Osteocyte (in vitro differentiated cells): ENCODE measurements at regions not wholly inside any gene's neighbourhood (a gene's known extent, or its start where the extent isn't known, plus 50 kb on each side); places are given as distances from the start of the nearest gene placed in this dataset.
A peak's percentile ranks its signal among the peaks of the same experiment; 100 is the strongest.

Experiments
- DNase-seq: peaks from one replicate; pipeline ENCODE4 v3.0.0; 2021; ENCODE audit warnings: mixed read lengths; ENCODE audit not compliant: unreplicated experiment; ENCODE audit errors: extremely low spot score
- H3K27ac Mint-ChIP-seq: one replicate; pipeline ENCODE4 v1.8.0; 2021; ENCODE audit warnings: mild to moderate bottlenecking, mixed read lengths; ENCODE audit not compliant: unreplicated experiment
- H3K27me3 Mint-ChIP-seq: one replicate; pipeline ENCODE4 v1.8.0; 2021; ENCODE audit warnings: mixed read lengths; ENCODE audit not compliant: unreplicated experiment
- H3K36me3 Mint-ChIP-seq: one replicate; pipeline ENCODE4 v1.8.0; 2021; ENCODE audit warnings: mixed read lengths; ENCODE audit not compliant: unreplicated experiment
- H3K4me1 Mint-ChIP-seq: one replicate; pipeline ENCODE4 v1.8.0; 2021; ENCODE audit warnings: mixed read lengths; ENCODE audit not compliant: unreplicated experiment
- H3K4me3 Mint-ChIP-seq: one replicate; pipeline ENCODE4 v1.8.0; 2021; ENCODE audit warnings: mild to moderate bottlenecking, moderate library complexity, mixed read lengths; ENCODE audit not compliant: unreplicated experiment
- H3K9me3 Mint-ChIP-seq: one replicate; pipeline ENCODE4 v1.8.0; 2021; ENCODE audit warnings: mixed read lengths; ENCODE audit not compliant: unreplicated experiment
- TF ChIP-seq, protein P1 (sequence below): fragments of 200-600 bp; sonication (generic); IDR thresholded peaks from 2 replicates; pipeline ENCODE4 v1.5.0; 2021; ENCODE audit warnings: antibody characterized with exemption, mild to moderate bottlenecking, moderate library complexity

DNA sequence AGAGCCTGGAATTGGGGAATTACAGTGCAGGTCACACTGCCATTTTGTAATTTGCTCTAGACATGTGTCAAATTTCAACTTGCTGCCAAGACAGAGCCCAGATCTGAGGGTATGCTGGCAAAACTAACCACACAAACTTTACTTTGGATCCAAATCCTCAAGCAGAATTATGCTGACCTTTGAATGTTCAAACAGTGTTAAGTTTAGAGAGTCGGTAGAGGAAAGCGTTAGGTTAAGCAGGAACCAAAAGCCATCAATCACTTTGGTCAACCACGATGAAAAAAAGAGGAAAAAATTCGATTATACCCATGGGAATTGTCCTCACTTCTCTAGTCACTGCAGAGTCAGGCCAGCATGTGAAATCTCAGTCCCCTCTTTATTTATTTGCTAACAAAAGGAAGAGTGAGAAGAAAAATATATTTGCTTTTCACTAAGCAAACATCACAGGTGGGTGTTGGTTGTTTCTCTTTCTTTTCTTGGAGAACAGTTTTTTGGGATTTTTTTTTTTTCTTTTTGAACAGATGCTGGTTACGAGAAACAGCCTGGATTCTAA, 105.1 kb upstream of the ADGRF1 start:
- Mint-ChIP-seq H3K4me3 (no peak overlapping the region), H3K4me1 (peaks cover 20% of the 10 kb centered on the region), H3K27ac (peak overlapping the region; percentile 40), H3K9me3 (peaks cover 3% of the 10 kb centered on the region), H3K27me3 (peaks cover 2% of the 10 kb centered on the region), H3K36me3 (peaks cover 5% of the 10 kb centered on the region)
- DNase-seq: no peak
- TF ChIP-seq, protein P1, sequence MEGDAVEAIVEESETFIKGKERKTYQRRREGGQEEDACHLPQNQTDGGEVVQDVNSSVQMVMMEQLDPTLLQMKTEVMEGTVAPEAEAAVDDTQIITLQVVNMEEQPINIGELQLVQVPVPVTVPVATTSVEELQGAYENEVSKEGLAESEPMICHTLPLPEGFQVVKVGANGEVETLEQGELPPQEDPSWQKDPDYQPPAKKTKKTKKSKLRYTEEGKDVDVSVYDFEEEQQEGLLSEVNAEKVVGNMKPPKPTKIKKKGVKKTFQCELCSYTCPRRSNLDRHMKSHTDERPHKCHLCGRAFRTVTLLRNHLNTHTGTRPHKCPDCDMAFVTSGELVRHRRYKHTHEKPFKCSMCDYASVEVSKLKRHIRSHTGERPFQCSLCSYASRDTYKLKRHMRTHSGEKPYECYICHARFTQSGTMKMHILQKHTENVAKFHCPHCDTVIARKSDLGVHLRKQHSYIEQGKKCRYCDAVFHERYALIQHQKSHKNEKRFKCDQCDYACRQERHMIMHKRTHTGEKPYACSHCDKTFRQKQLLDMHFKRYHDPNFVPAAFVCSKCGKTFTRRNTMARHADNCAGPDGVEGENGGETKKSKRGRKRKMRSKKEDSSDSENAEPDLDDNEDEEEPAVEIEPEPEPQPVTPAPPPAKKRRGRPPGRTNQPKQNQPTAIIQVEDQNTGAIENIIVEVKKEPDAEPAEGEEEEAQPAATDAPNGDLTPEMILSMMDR: no peak

DNA sequence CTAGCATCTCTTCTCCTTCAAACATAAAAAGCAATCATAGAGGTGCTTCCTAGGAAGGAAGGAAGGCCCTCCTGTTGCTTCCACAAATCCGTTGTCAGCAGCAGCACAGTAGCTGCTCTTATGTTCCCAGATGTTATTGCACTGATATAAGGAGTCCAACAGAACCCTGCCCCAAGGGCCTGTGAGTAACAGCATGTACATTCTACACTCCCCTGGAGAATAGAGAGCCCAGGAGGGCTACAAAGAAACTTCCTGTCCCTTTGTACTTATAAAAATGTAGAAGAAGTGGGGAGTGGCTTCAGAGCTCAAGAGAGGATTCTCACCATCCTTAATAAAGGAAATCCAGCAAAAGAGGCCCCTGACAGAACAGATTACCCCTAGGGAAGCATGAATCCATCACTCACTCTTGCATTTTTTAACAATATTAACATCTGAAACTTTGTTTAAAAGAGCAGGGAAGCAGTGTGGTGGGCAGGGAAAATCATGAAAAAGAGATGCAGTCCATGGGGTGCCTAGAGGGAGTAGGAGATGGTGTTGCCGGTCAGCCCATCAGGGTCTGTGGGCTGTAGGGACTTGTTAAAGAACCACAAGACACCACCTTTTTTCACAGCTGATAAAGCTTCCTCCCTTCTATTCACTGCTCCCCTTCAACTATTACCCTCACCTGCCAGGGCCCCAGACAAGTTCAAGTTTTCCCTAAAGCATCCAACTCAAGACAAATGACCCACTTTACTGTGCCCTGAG, 104.5 kb upstream of the ADGRF1 start:
- Mint-ChIP-seq H3K4me3 (no peak overlapping the region), H3K36me3 (peaks cover 5% of the 10 kb centered on the region), H3K27me3 (peaks cover 2% of the 10 kb centered on the region), H3K9me3 (peaks cover 3% of the 10 kb centered on the region), H3K4me1 (peaks cover 20% of the 10 kb centered on the region), H3K27ac (peak overlapping the region; percentile 40)
- TF ChIP-seq, protein P1: no peak
- no peak for DNase-seq

DNA sequence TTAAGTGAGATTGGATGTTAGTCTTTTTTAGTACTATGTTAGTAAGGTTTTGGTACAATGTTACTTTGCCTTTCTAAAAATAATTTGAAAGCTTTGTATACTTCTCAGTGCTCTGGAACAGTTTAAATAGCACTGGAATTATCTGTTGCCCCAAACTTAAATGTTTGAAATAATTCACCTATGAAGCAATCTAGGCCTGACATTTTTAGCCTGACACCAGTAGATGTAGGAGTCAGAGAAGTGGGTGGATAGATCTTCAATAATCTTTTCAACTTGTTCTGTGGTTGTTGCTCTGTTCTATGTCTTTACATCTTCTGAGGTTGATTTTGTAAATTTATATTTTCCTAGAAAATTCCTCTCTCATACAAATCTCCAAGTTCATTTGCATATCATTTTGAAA, 103.1 kb upstream of the ADGRF1 start:
- TF ChIP-seq, protein P1: no peak
- H3K27ac Mint-ChIP-seq: no peak overlapping the region
- peaks cover 5% of the 10 kb centered on the region for H3K36me3 Mint-ChIP-seq
- peaks cover 20% of the 10 kb centered on the region for H3K4me1 Mint-ChIP-seq
- peaks cover 3% of the 10 kb centered on the region for H3K9me3 Mint-ChIP-seq
- H3K27me3 Mint-ChIP-seq: peaks cover 2% of the 10 kb centered on the region
- H3K4me3 Mint-ChIP-seq: no peak overlapping the region
- no peak for DNase-seq

DNA sequence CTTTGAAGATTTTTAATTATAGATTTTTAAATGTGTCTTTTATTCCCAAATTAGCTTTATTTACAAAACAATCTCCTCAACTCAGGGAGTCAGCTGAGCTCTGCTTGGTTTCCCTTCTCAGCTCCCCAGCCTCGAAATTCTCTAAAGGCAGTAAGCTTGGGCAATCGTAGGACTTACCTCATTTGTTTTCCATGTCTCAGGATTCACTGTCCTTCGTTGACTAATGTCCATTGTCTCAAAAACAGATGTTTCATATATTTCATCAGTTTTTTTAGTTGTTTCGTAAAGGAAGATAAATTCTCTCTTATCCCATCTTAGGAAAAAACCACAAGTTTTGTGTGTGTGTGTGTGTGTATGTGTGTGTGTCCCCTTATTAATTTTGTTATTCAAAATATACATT, 102.2 kb upstream of the ADGRF1 start:
- no peak overlapping the region for H3K27ac Mint-ChIP-seq
- no peak for DNase-seq
- H3K9me3 Mint-ChIP-seq: peaks cover 3% of the 10 kb centered on the region
- TF ChIP-seq, protein P1: no peak
- H3K36me3 Mint-ChIP-seq: peaks cover 5% of the 10 kb centered on the region
- H3K27me3 Mint-ChIP-seq: peaks cover 2% of the 10 kb centered on the region
- H3K4me1 Mint-ChIP-seq: peaks cover 20% of the 10 kb centered on the region
- H3K4me3 Mint-ChIP-seq: no peak overlapping the region

DNA sequence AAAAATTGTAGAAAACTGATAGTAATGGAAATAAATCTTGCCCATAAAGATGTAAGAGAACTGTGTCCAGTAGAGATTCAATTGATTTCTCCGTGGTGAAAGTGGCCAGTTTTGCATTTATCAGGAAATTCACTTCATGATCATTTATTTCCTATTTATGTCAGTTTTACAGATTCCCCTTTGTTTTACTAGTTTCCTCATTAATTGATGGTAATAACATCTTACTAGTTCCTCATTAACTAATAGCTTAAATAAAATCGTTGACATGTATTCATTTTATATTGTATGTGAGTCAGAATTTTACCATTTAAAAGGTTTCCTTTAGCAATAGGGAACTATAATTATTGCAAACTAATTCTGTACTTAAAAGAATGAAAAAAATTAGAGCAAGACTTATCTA, 99.8 kb upstream of the ADGRF1 start:
- no peak for DNase-seq
- H3K4me3 Mint-ChIP-seq: no peak overlapping the region
- TF ChIP-seq, protein P1: no peak
- H3K9me3 Mint-ChIP-seq: peaks cover 3% of the 10 kb centered on the region
- peaks cover 11% of the 10 kb centered on the region for H3K4me1 Mint-ChIP-seq
- no peaks in the 10 kb centered on the region for H3K27me3 Mint-ChIP-seq
- H3K36me3 Mint-ChIP-seq: peaks cover 5% of the 10 kb centered on the region
- H3K27ac Mint-ChIP-seq: no peak overlapping the region
